ENCODE measurements at regions not wholly inside any gene's neighbourhood (a gene's known extent, or its start where the extent isn't known, plus 50 kb on each side); places are given as distances from the start of the nearest gene placed in this dataset.

- no peak for DNase-seq (ENCODE audit: low spot score)
These were observed 187.3 kb upstream of the MCHR2 start for GRCh38 chr6:100181309-100181708.

- DNase-seq (ENCODE audit: low spot score) = no peak
These were observed 185.6 kb upstream of the MCHR2 start for GRCh38 chr6:100179576-100179975.

- DNase-seq (ENCODE audit: low spot score) = no peak
These were observed 183.9 kb upstream of the MCHR2 start for GRCh38 chr6:100177956-100178355.

- DNase-seq (ENCODE audit: low spot score) = no peak
These were observed 183.1 kb upstream of the MCHR2 start for GRCh38 chr6:100176951-100177710.

- no peak for DNase-seq (ENCODE audit: low spot score)
These were observed 182.4 kb upstream of the MCHR2 start for GRCh38 chr6:100176311-100176950.

- no peak for DNase-seq (ENCODE audit: low spot score)
These were observed 181.8 kb upstream of the MCHR2 start for GRCh38 chr6:100175814-100176310.

- DNase-seq (ENCODE audit: low spot score) = no peak
These were observed 179.2 kb upstream of the MCHR2 start for GRCh38 chr6:100173211-100173610.

GRCh38 chr6:100172322-100172713 lies 178.3 kb upstream of the MCHR2 start:
- no peak for DNase-seq (ENCODE audit: low spot score)

GRCh38 chr6:100171533-100172321 lies 177.7 kb upstream of the MCHR2 start:
- no peak for DNase-seq (ENCODE audit: low spot score)

GRCh38 chr6:100168148-100168547 lies 174.1 kb upstream of the MCHR2 start:
- DNase-seq (ENCODE audit: low spot score) = no peak

GRCh38 chr6:100167585-100167984 lies 173.6 kb upstream of the MCHR2 start:
- no peak for DNase-seq (ENCODE audit: low spot score)

- no peak for DNase-seq (ENCODE audit: low spot score)
These were observed 172.9 kb upstream of the MCHR2 start for GRCh38 chr6:100166956-100167355.

- DNase-seq (ENCODE audit: low spot score) = no peak
These were observed 171.4 kb upstream of the MCHR2 start for GRCh38 chr6:100165442-100165841.

- DNase-seq (ENCODE audit: low spot score) = no peak
These were observed 169.0 kb upstream of the MCHR2 start for GRCh38 chr6:100163035-100163434.

GRCh38 chr6:100161782-100162365 lies 167.9 kb upstream of the MCHR2 start:
- no peak for DNase-seq (ENCODE audit: low spot score)

GRCh38 chr6:100160930-100161329 lies 166.9 kb upstream of the MCHR2 start:
- DNase-seq (ENCODE audit: low spot score) = no peak

GRCh38 chr6:100155141-100155540 lies 161.1 kb upstream of the MCHR2 start:
- DNase-seq (ENCODE audit: low spot score) = no peak

- DNase-seq (ENCODE audit: low spot score) = no peak
These were observed 159.7 kb upstream of the MCHR2 start for GRCh38 chr6:100153636-100154275.

- no peak for DNase-seq (ENCODE audit: low spot score)
These were observed 158.2 kb upstream of the MCHR2 start for GRCh38 chr6:100152201-100152600.

- no peak for DNase-seq (ENCODE audit: low spot score)
These were observed 151.0 kb upstream of the MCHR2 start for GRCh38 chr6:100144991-100145390.

- no peak for DNase-seq (ENCODE audit: low spot score)
These were observed 144.5 kb upstream of the MCHR2 start for GRCh38 chr6:100138346-100139022.
